ENCODE measurements at regions not wholly inside any gene's neighbourhood (a gene's known extent, or its start where the extent isn't known, plus 50 kb on each side); places are given as distances from the start of the nearest gene placed in this dataset.

GRCh38 chr10:53325066-53325465 is 552.5 kb upstream of the MBL2 start:
- TF ChIP-seq CTCF (IDR thresholded peaks at IDR 0.05) (no peak), POLR2A (IDR thresholded peaks at IDR 0.05) (no peak)
